Neural cell (in vitro differentiated cells): ENCODE measurements at regions not wholly inside any gene's neighbourhood (a gene's known extent, or its start where the extent isn't known, plus 50 kb on each side); places are given as distances from the start of the nearest gene placed in this dataset.

Source experiments
- REST ChIP-seq: IDR thresholded peaks from 2 replicates; pipeline ENCODE4 v1.6.1; 2012; ENCODE audit warnings: borderline replicate concordance
- TAF1 ChIP-seq: IDR thresholded peaks from 2 replicates; pipeline ENCODE4 v1.6.1; 2012; ENCODE audit warnings: low read depth
- TF ChIP-seq, protein P1 (sequence below): fragments of 450-650 bp; IDR thresholded peaks from 2 replicates; pipeline ENCODE4 v1.5.1; 2014; ENCODE audit warnings: antibody characterized with exemption, mild to moderate bottlenecking, moderate library complexity; ENCODE audit not compliant: poor library complexity, severe bottlenecking

GRCh38 chr10:31669357-31669756, 259.3 kb downstream of the ARHGAP12 start:
- no peak for TF ChIP-seq REST
- TF ChIP-seq, protein P1, sequence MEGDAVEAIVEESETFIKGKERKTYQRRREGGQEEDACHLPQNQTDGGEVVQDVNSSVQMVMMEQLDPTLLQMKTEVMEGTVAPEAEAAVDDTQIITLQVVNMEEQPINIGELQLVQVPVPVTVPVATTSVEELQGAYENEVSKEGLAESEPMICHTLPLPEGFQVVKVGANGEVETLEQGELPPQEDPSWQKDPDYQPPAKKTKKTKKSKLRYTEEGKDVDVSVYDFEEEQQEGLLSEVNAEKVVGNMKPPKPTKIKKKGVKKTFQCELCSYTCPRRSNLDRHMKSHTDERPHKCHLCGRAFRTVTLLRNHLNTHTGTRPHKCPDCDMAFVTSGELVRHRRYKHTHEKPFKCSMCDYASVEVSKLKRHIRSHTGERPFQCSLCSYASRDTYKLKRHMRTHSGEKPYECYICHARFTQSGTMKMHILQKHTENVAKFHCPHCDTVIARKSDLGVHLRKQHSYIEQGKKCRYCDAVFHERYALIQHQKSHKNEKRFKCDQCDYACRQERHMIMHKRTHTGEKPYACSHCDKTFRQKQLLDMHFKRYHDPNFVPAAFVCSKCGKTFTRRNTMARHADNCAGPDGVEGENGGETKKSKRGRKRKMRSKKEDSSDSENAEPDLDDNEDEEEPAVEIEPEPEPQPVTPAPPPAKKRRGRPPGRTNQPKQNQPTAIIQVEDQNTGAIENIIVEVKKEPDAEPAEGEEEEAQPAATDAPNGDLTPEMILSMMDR: no peak
- no peak for TF ChIP-seq TAF1
